Loucy (cell line): ENCODE measurements at regions not wholly inside any gene's neighbourhood (a gene's known extent, or its start where the extent isn't known, plus 50 kb on each side); places are given as distances from the start of the nearest gene placed in this dataset.

Experiments used
- H2AFZ ChIP-seq: fragments of 200-600 bp; sonication (generic); 2 replicates; pipeline ENCODE4 v1.6.0; 2016; ENCODE audit warnings: antibody characterized with exemption, mild to moderate bottlenecking, low read length, moderate library complexity
- H3F3A ChIP-seq: fragments of 200-600 bp; 2 replicates; pipeline ENCODE4 v1.6.0; 2016; ENCODE audit warnings: antibody characterized with exemption, low read depth, mild to moderate bottlenecking
- H3K27me3 ChIP-seq: fragments of 200-600 bp; sonication (generic); 2 replicates; pipeline ENCODE4 v1.6.1; 2014; ENCODE audit warnings: low read length, mild to moderate bottlenecking; ENCODE audit not compliant: insufficient read depth, poor library complexity, severe bottlenecking
- H3K36me3 ChIP-seq: fragments of 200-600 bp; sonication (generic); 2 replicates; pipeline ENCODE4 v1.6.1; 2016; ENCODE audit warnings: low read length; ENCODE audit not compliant: insufficient read depth
- H3K4me1 ChIP-seq: fragments of 200-600 bp; sonication (generic); 2 replicates; pipeline ENCODE4 v1.5.1; 2014; ENCODE audit warnings: low read length, mild to moderate bottlenecking; ENCODE audit not compliant: insufficient read depth, poor library complexity, severe bottlenecking
- H3K4me2 ChIP-seq: fragments of 200-600 bp; sonication (generic); 2 replicates; pipeline ENCODE4 v1.6.0; 2014; ENCODE audit warnings: antibody characterized with exemption, low read length, low read depth, mild to moderate bottlenecking; ENCODE audit not compliant: poor library complexity, severe bottlenecking
- H3K4me3 ChIP-seq: fragments of 200-600 bp; sonication (generic); 2 replicates; pipeline ENCODE4 v1.5.1; 2014; ENCODE audit warnings: low read length, mild to moderate bottlenecking, mixed read lengths; ENCODE audit not compliant: poor library complexity, severe bottlenecking
- H3K79me2 ChIP-seq: fragments of 200-600 bp; sonication (generic); 2 replicates; pipeline ENCODE4 v1.6.1; 2014; ENCODE audit warnings: low read length; ENCODE audit not compliant: insufficient read depth
- H3K9ac ChIP-seq: fragments of 200-600 bp; sonication (generic); 2 replicates; pipeline ENCODE4 v1.6.0; 2014; ENCODE audit warnings: mild to moderate bottlenecking, low read depth, low read length, moderate library complexity; ENCODE audit not compliant: poor library complexity, severe bottlenecking
- H3K9me2 ChIP-seq: fragments of 200-600 bp; sonication (generic); replicated peaks from 2 replicates; pipeline ENCODE4 v1.6.1; 2016; ENCODE audit warnings: low read depth, low read length, mixed read lengths
- H3K9me3 ChIP-seq: fragments of 200-600 bp; sonication (generic); 2 replicates; pipeline ENCODE4 v1.6.1; 2014; ENCODE audit warnings: mild to moderate bottlenecking, antibody characterized with exemption, low read length, low read depth; ENCODE audit not compliant: insufficient read depth
- H4K20me1 ChIP-seq: fragments of 200-600 bp; sonication (generic); 2 replicates; pipeline ENCODE4 v1.6.0; 2014; ENCODE audit warnings: antibody characterized with exemption, low read length, mild to moderate bottlenecking; ENCODE audit not compliant: insufficient read depth, poor library complexity, severe bottlenecking
- EZH2phosphoT487 ChIP-seq: fragments of 200-600 bp; IDR thresholded peaks from 2 replicates; pipeline ENCODE4 v1.6.1; 2018; ENCODE audit warnings: antibody characterized with exemption, mild to moderate bottlenecking, moderate library complexity, borderline replicate concordance
- TF ChIP-seq, protein P1 (sequence below): fragments of 200-600 bp; sonication (generic); conservative IDR thresholded peaks from 2 replicates; pipeline ENCODE4 v1.5.1; 2014; ENCODE audit warnings: mild to moderate bottlenecking, antibody characterized with exemption, low read length

DNA sequence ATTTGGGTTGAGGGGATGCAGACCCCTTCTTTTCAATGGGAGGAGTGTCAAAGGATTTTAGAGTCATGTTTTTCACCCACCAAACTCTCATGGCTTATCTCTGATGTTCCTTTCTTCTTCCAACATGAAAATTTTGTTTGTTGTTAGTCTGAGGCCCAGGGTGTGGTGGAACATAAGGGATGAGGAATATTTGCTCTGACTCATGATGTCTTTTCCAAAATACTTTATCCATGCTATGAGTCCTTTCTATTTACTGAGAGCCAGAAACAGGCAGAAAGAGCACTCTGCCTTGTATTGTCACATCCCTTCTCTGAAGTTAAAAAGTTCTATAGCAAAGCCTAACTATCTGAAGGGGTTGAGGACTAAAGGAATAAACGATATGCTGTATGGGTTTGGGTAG is 61.6 kb upstream of the GYPA start:
- Histone ChIP-seq H3K9me3 (peaks cover 7% of the 10 kb centered on the region; the same call in 1 of the 2 replicates), H3K4me1 (no peaks in the 10 kb centered on the region), H3K4me2 (no peak overlapping the region), H3K4me3 (no peak overlapping the region), H4K20me1 (no peaks in the 10 kb centered on the region), H3F3A (no peaks in the 10 kb centered on the region), H3K9me2 (no peaks in the 10 kb centered on the region), H3K9ac (no peak overlapping the region), H2AFZ (no peak overlapping the region), H3K79me2 (no peaks in the 10 kb centered on the region), H3K27me3 (no peaks in the 10 kb centered on the region), H3K36me3 (no peaks in the 10 kb centered on the region)
- no peak for TF ChIP-seq EZH2phosphoT487
- TF ChIP-seq, protein P1, sequence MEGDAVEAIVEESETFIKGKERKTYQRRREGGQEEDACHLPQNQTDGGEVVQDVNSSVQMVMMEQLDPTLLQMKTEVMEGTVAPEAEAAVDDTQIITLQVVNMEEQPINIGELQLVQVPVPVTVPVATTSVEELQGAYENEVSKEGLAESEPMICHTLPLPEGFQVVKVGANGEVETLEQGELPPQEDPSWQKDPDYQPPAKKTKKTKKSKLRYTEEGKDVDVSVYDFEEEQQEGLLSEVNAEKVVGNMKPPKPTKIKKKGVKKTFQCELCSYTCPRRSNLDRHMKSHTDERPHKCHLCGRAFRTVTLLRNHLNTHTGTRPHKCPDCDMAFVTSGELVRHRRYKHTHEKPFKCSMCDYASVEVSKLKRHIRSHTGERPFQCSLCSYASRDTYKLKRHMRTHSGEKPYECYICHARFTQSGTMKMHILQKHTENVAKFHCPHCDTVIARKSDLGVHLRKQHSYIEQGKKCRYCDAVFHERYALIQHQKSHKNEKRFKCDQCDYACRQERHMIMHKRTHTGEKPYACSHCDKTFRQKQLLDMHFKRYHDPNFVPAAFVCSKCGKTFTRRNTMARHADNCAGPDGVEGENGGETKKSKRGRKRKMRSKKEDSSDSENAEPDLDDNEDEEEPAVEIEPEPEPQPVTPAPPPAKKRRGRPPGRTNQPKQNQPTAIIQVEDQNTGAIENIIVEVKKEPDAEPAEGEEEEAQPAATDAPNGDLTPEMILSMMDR = no peak

DNA sequence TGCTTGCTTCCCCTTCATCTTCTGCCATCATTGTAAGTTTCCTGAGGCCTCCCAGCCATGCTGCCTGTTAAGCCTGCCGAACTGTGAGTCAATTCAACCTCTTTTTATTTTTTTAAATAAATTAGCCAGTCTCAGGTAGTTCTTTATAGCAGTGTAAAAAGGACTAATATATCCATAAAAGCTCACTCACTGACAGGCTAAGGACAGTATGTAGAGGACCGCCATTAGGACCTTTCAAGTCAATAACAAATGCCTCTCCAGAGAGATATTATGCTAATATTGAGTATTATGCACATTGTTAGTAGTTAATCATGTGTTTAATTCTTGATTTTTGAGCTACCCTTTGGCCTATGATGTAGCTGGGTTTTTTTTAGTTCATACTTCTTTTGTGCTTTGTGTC is 62.6 kb upstream of the GYPA start:
- no peak overlapping the region for H3K9ac ChIP-seq

GRCh38 chr4:144204431-144204830 is 63.9 kb upstream of the GYPA start:
- H3K9me2 ChIP-seq = no peaks in the 10 kb centered on the region
- H3K4me3 ChIP-seq = no peak overlapping the region
- H3K79me2 ChIP-seq = no peaks in the 10 kb centered on the region
- H3K9me3 ChIP-seq = no peaks in the 10 kb centered on the region
- no peak for TF ChIP-seq EZH2phosphoT487
- TF ChIP-seq, protein P1 = no peak
- no peaks in the 10 kb centered on the region for H3F3A ChIP-seq
- no peaks in the 10 kb centered on the region for H4K20me1 ChIP-seq
- no peak overlapping the region for H3K4me2 ChIP-seq
- H3K4me1 ChIP-seq = no peaks in the 10 kb centered on the region
- H3K27me3 ChIP-seq = no peaks in the 10 kb centered on the region
- H2AFZ ChIP-seq = no peak overlapping the region
- no peaks in the 10 kb centered on the region for H3K36me3 ChIP-seq
- no peak overlapping the region for H3K9ac ChIP-seq

More for the DNA sequence above, 62.6 kb upstream of the GYPA start:
- Histone ChIP-seq H2AFZ (no peak overlapping the region), H3K4me3 (no peak overlapping the region), H3K9me2 (no peaks in the 10 kb centered on the region), H3K9me3 (no peaks in the 10 kb centered on the region), H4K20me1 (no peaks in the 10 kb centered on the region), H3K27me3 (no peaks in the 10 kb centered on the region), H3K79me2 (no peaks in the 10 kb centered on the region), H3K4me1 (no peaks in the 10 kb centered on the region), H3F3A (no peaks in the 10 kb centered on the region), H3K4me2 (no peak overlapping the region), H3K36me3 (no peaks in the 10 kb centered on the region)
- TF ChIP-seq, protein P1 = no peak
- TF ChIP-seq EZH2phosphoT487 = no peak
